ENCODE measurements at regions not wholly inside any gene's neighbourhood (a gene's known extent, or its start where the extent isn't known, plus 50 kb on each side); places are given as distances from the start of the nearest gene placed in this dataset.

GRCh38 chr7:49229246-49229645 is 304.9 kb downstream of the CDC14C start:
- TF ChIP-seq ZNF274 (IDR thresholded peaks at IDR 0.05; ENCODE audit: low read depth, low read length) (no peak), CEBPB (IDR thresholded peaks at IDR 0.05; ENCODE audit: low read depth) (no peak), EZH2 (IDR thresholded peaks at IDR 0.05) (no peak), YY1 (IDR thresholded peaks at IDR 0.05; ENCODE audit: extremely low read depth, insufficient replicate concordance, low read depth, low read length) (no peak), EGR1 (IDR thresholded peaks at IDR 0.05; ENCODE audit: low read depth) (no peak)
- TF ChIP-seq, protein P1, sequence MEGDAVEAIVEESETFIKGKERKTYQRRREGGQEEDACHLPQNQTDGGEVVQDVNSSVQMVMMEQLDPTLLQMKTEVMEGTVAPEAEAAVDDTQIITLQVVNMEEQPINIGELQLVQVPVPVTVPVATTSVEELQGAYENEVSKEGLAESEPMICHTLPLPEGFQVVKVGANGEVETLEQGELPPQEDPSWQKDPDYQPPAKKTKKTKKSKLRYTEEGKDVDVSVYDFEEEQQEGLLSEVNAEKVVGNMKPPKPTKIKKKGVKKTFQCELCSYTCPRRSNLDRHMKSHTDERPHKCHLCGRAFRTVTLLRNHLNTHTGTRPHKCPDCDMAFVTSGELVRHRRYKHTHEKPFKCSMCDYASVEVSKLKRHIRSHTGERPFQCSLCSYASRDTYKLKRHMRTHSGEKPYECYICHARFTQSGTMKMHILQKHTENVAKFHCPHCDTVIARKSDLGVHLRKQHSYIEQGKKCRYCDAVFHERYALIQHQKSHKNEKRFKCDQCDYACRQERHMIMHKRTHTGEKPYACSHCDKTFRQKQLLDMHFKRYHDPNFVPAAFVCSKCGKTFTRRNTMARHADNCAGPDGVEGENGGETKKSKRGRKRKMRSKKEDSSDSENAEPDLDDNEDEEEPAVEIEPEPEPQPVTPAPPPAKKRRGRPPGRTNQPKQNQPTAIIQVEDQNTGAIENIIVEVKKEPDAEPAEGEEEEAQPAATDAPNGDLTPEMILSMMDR (IDR thresholded peaks at IDR 0.05 in 2 of 3, conservative IDR thresholded peaks at IDR 0.05 in 1 of 3; ENCODE audit: borderline replicate concordance in 1 of 3, insufficient read depth in 1 of 3, low read depth in 2 of 3, low read length in 2 of 3) = no peak
- TF ChIP-seq, protein P2, sequence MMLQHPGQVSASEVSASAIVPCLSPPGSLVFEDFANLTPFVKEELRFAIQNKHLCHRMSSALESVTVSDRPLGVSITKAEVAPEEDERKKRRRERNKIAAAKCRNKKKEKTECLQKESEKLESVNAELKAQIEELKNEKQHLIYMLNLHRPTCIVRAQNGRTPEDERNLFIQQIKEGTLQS (IDR thresholded peaks at IDR 0.05) = no peak
